GM23338 (cell line): ENCODE measurements at regions not wholly inside any gene's neighbourhood (a gene's known extent, or its start where the extent isn't known, plus 50 kb on each side); places are given as distances from the start of the nearest gene placed in this dataset.

Experiments
- ATAC-seq: fragments of 200-7000 bp; cut with Tn5 transposase; 3 replicates; pipeline ENCODE4 v1.9.1; 2020
- DNase-seq: peaks from one replicate; pipeline ENCODE4 v3.0.0-alpha.2; 2015; ENCODE audit warnings: low spot score
- H2AFZ ChIP-seq: fragments of 200-600 bp; sonication (generic); 2 replicates; pipeline ENCODE4 v1.8.0; 2016; ENCODE audit warnings: antibody characterized with exemption, mild to moderate bottlenecking, moderate library complexity
- H3F3A ChIP-seq: fragments of 200-600 bp; sonication (generic); replicated peaks from 2 replicates; pipeline ENCODE4 v1.8.0; 2017; ENCODE audit warnings: antibody characterized with exemption, mixed run types, low read depth
- H3K27ac ChIP-seq: fragments of 200-600 bp; sonication (generic); 2 replicates; pipeline ENCODE4 v1.6.1; 2016; ENCODE audit warnings: low read depth
- H3K27me3 ChIP-seq: fragments of 200-600 bp; sonication (generic); 2 replicates; pipeline ENCODE4 v1.8.0; 2016; ENCODE audit warnings: mild to moderate bottlenecking, mixed run types, moderate library complexity; ENCODE audit not compliant: insufficient read depth
- H3K36me3 ChIP-seq: fragments of 200-600 bp; sonication (generic); 2 replicates; pipeline ENCODE4 v1.8.0; 2016; ENCODE audit warnings: mild to moderate bottlenecking; ENCODE audit not compliant: insufficient read depth
- H3K4me1 ChIP-seq: fragments of 200-600 bp; sonication (generic); 2 replicates; pipeline ENCODE4 v1.8.0; 2016; ENCODE audit warnings: mild to moderate bottlenecking, moderate library complexity; ENCODE audit not compliant: insufficient read depth
- H3K4me2 ChIP-seq: fragments of 200-600 bp; sonication (generic); 2 replicates; pipeline ENCODE4 v1.7.1; 2017; ENCODE audit warnings: mixed run types
- H3K4me3 ChIP-seq: fragments of 200-600 bp; sonication (generic); 2 replicates; pipeline ENCODE4 v1.6.1; 2016; ENCODE audit warnings: mixed run types
- H3K79me2 ChIP-seq: fragments of 200-600 bp; sonication (generic); replicated peaks from 2 replicates; pipeline ENCODE4 v1.8.0; 2017; ENCODE audit warnings: mild to moderate bottlenecking; ENCODE audit not compliant: insufficient read depth
- H3K9me2 ChIP-seq: fragments of 200-600 bp; sonication (generic); 2 replicates; pipeline ENCODE4 v1.8.0; 2017; ENCODE audit not compliant: insufficient read depth
- H4K20me1 ChIP-seq: fragments of 200-600 bp; sonication (generic); replicated peaks from 2 replicates; pipeline ENCODE4 v1.8.0; 2017; ENCODE audit warnings: mild to moderate bottlenecking; ENCODE audit not compliant: insufficient read depth
- H3K27ac Mint-ChIP-seq: 2 replicates; pipeline ENCODE4 v1.8.0; 2020; ENCODE audit warnings: inconsistent platforms, mild to moderate bottlenecking, moderate library complexity, mixed read lengths
- H3K27me3 Mint-ChIP-seq: 3 replicates; pipeline ENCODE4 v1.8.0; 2022; ENCODE audit warnings: low read depth, mild to moderate bottlenecking, moderate library complexity, mixed read lengths, inconsistent platforms; ENCODE audit not compliant: insufficient read depth, poor library complexity
- H3K36me3 Mint-ChIP-seq: 3 replicates; pipeline ENCODE4 v1.8.0; 2021; ENCODE audit warnings: low read depth, mild to moderate bottlenecking, inconsistent platforms, moderate library complexity, mixed read lengths
- H3K4me1 Mint-ChIP-seq: 3 replicates; pipeline ENCODE4 v1.8.0; 2020; ENCODE audit warnings: mild to moderate bottlenecking, inconsistent platforms, mixed read lengths
- H3K4me3 Mint-ChIP-seq: 3 replicates; pipeline ENCODE4 v1.8.0; 2021; ENCODE audit warnings: moderate library complexity, mild to moderate bottlenecking, inconsistent platforms, mixed read lengths
- H3K9me3 Mint-ChIP-seq: 3 replicates; pipeline ENCODE4 v1.8.0; 2020; ENCODE audit warnings: moderate library complexity, mild to moderate bottlenecking, inconsistent platforms, mixed read lengths
- CTCF ChIP-seq, 2 experiments: fragments of 200-600 bp in 1 of 2; sonication (generic) in 1 of 2; conservative IDR thresholded peaks; 2 replicates each; pipeline versions ENCODE4 v1.5.1 to v1.6.1; 2016 to 2017; ENCODE audit warnings: antibody characterized with exemption in 2 of 2, low read depth in 2 of 2, mild to moderate bottlenecking in 2 of 2, moderate library complexity in 1 of 2
- EZH2phosphoT487 ChIP-seq: fragments of 200-600 bp; sonication (generic); IDR thresholded peaks from one replicate; pipeline ENCODE4 v1.8.1; 2018; ENCODE audit warnings: antibody characterized with exemption; ENCODE audit not compliant: unreplicated experiment
- JUNB ChIP-seq: IDR thresholded peaks from one replicate; pipeline ENCODE4 v1.6.1; 2016; ENCODE audit warnings: antibody characterized with exemption; ENCODE audit not compliant: unreplicated experiment
- POLR2AphosphoS5 ChIP-seq: IDR thresholded peaks from 2 replicates; pipeline ENCODE4 v1.6.1; 2016; ENCODE audit warnings: antibody characterized with exemption, low read depth
- REST ChIP-seq: IDR thresholded peaks from one replicate; pipeline ENCODE4 v1.6.1; 2018; ENCODE audit warnings: antibody characterized with exemption; ENCODE audit not compliant: unreplicated experiment
- STAT1 ChIP-seq: IDR thresholded peaks from one replicate; pipeline ENCODE4 v1.6.1; 2016; ENCODE audit warnings: antibody characterized with exemption; ENCODE audit not compliant: unreplicated experiment
- ZNF331 ChIP-seq: fragments of 250-450 bp; sonication (Bioruptor Pico); IDR thresholded peaks from 2 replicates; pipeline ENCODE4 v1.5.0; 2020; ENCODE audit warnings: low read depth, mild to moderate bottlenecking, moderate library complexity

- TF ChIP-seq REST, result no peak
These were observed 158.8 kb downstream of the HGF start (continued) for GRCh38 chr7:81611040-81611439.

GRCh38 chr7:81608748-81609382 is 161.0 kb downstream of the HGF start:
- DNase-seq (no peak), ATAC-seq (no peak)
- H3K9me2 ChIP-seq, result no peaks in the 10 kb centered on the region; the same call in 1 of the 2 replicates
- H3K4me1 ChIP-seq, result no peaks in the 10 kb centered on the region
- no peaks in the 10 kb centered on the region for H3K27me3 Mint-ChIP-seq
- H3K36me3 ChIP-seq, result no peaks in the 10 kb centered on the region
- H2AFZ ChIP-seq, result no peak overlapping the region
- H3K79me2 ChIP-seq, result no peaks in the 10 kb centered on the region
- H3K4me3 Mint-ChIP-seq, result no peak overlapping the region
- H3K4me2 ChIP-seq, result no peak overlapping the region
- no peaks in the 10 kb centered on the region for H3K27me3 ChIP-seq
- no peak overlapping the region for H3K27ac Mint-ChIP-seq
- H3K27ac ChIP-seq, result no peak overlapping the region
- no peaks in the 10 kb centered on the region for H3K4me1 Mint-ChIP-seq
- no peaks in the 10 kb centered on the region for H3F3A ChIP-seq
- TF ChIP-seq STAT1, result no peak
- TF ChIP-seq EZH2phosphoT487, result no peak
- TF ChIP-seq ZNF331 (CRISPR knock-in tag), result no peak
- no peak for TF ChIP-seq POLR2AphosphoS5
- no peak for TF ChIP-seq REST
- no peak for TF ChIP-seq JUNB
- no peak for TF ChIP-seq CTCF (conservative IDR thresholded peaks at IDR 0.05; ENCODE audit: low read depth in 2 of 2)
- H3K4me3 ChIP-seq, result no peak overlapping the region
- no peaks in the 10 kb centered on the region for H3K9me3 Mint-ChIP-seq
- H4K20me1 ChIP-seq, result no peaks in the 10 kb centered on the region
- H3K36me3 Mint-ChIP-seq, result no peaks in the 10 kb centered on the region
